HepG2 (cell line): ENCODE measurements at regions not wholly inside any gene's neighbourhood (a gene's known extent, or its start where the extent isn't known, plus 50 kb on each side); places are given as distances from the start of the nearest gene placed in this dataset.
A peak's percentile ranks its signal among the peaks of the same experiment; 100 is the strongest.

Experiments used
- ATAC-seq: fragments of 200-7000 bp; cut with Tn5 transposase; 3 replicates; pipeline ENCODE4 v1.9.1; 2020; ENCODE audit warnings: mild to moderate bottlenecking, moderate library complexity
- BruUV-seq: library from RNA; stranded (reverse); fragments of 400-500 nt; replicated peaks from 2 replicates; lab custom pipeline; 2021; lab: Mats Ljungman, UMichigan
- CTCF ChIA-PET: fragments of 300-600 bp; formaldehyde crosslinking; extraction: SDS; loops from one replicate; lab custom pipeline; 2021; ENCODE audit warnings: low total read pairs, inconsistent platforms, low intra/inter-chr PET ratio; lab: Yijun Ruan, JAX
- POLR2A ChIA-PET: fragments of 350-600 bp; sonication (Branson Sonifier 250); formaldehyde crosslinking; loops from one replicate; lab custom pipeline; 2020; ENCODE audit warnings: antibody characterized with exemption, inconsistent platforms; lab: Yijun Ruan, JAX
- DNase-seq: peaks from one replicate; pipeline ENCODE4 v3.0.0-alpha.2; 2015; ENCODE audit warnings: low spot score
- FAIRE-seq: peaks from 3 replicates; lab custom pipeline; 2011; peaks lifted over from hg19 to GRCh38; lab: Jason Lieb, UNC
- H2AFZ ChIP-seq: one replicate; pipeline ENCODE4 v1.6.1; 2011; ENCODE audit warnings: low read length, inconsistent platforms
- H3K27ac ChIP-seq: fragments of 300-600 bp; 3 replicates; pipeline ENCODE4 v1.8.0; 2011; ENCODE audit warnings: mixed run types, mild to moderate bottlenecking, mixed read lengths, low read length, inconsistent platforms; ENCODE audit not compliant: insufficient read depth; ENCODE audit errors: extremely low read length
- H3K27me3 ChIP-seq, 2 experiments: fragments of 200-600 bp in 1 of 2; 2 replicates in 1 of 2; 3 replicates in 1 of 2; pipeline versions ENCODE4 v1.6.0 to v1.8.0; 2011; ENCODE audit warnings: low read length in 2 of 2, mild to moderate bottlenecking in 2 of 2, moderate library complexity in 2 of 2, inconsistent platforms in 1 of 2; ENCODE audit not compliant: insufficient read depth in 2 of 2, control insufficient read depth in 1 of 2
- H3K36me3 ChIP-seq, 2 experiments: fragments of 200-600 bp in 1 of 2; replicated peaks in 1 of 2; 2 replicates in 1 of 2; 3 replicates in 1 of 2; pipeline versions ENCODE4 v1.5.1 to v1.8.0; 2011; ENCODE audit warnings: low read length in 2 of 2, inconsistent platforms in 1 of 2; ENCODE audit not compliant: insufficient read depth in 2 of 2, control insufficient read depth in 1 of 2
- H3K4me1 ChIP-seq: 2 replicates; pipeline ENCODE4 v1.5.1; 2012; ENCODE audit warnings: low read length, inconsistent platforms; ENCODE audit not compliant: insufficient read depth
- H3K4me2 ChIP-seq: 2 replicates; pipeline ENCODE4 v1.6.0; 2011; ENCODE audit warnings: low read depth, low read length, inconsistent platforms
- H3K4me3 ChIP-seq, 3 experiments: fragments of 200-600 bp in 1 of 3; sonication (generic), shearing (Covaris generic) in 1 of 3; replicated peaks in 1 of 3; 2 replicates each; pipeline ENCODE4 v1.5.1; 2011 to 2016; ENCODE audit warnings: low read length in 3 of 3, inconsistent platforms in 2 of 3, low read depth in 2 of 3, mild to moderate bottlenecking in 2 of 3, control low read depth in 1 of 3, mixed read lengths in 1 of 3; ENCODE audit not compliant: insufficient read depth in 1 of 3
- H3K79me2 ChIP-seq: one replicate; pipeline ENCODE4 v1.6.1; 2011; ENCODE audit warnings: low read length, inconsistent platforms; ENCODE audit not compliant: insufficient read depth
- H3K9ac ChIP-seq: 2 replicates; pipeline ENCODE4 v1.6.0; 2011; ENCODE audit warnings: mild to moderate bottlenecking, low read depth, low read length, inconsistent platforms; ENCODE audit not compliant: insufficient read depth
- H3K9me3 ChIP-seq: 2 replicates; pipeline ENCODE4 v1.5.1; 2012; ENCODE audit warnings: mild to moderate bottlenecking, low read length
- H4K20me1 ChIP-seq: 2 replicates; pipeline ENCODE4 v1.6.0; 2011; ENCODE audit warnings: inconsistent platforms, mild to moderate bottlenecking, low read length, moderate library complexity; ENCODE audit not compliant: insufficient read depth
- CREB1 ChIP-seq, 2 experiments: fragments of 450-650 bp in 1 of 2; IDR thresholded peaks; 2 replicates each; pipeline ENCODE4 v1.6.1; 2016 to 2017; ENCODE audit warnings: control low read depth in 1 of 2, mild to moderate bottlenecking in 1 of 2, missing compliant biosample characterization in 1 of 2, missing genetic modification characterization in 1 of 2
- HNRNPH1 ChIP-seq: fragments of 200-400 bp; formaldehyde crosslinking; optimal IDR thresholded peaks from 2 replicates; pipeline ENCODE3; 2017; ENCODE audit warnings: mild to moderate bottlenecking, low read depth, low read length
- ISL2 ChIP-seq: sonication (generic); formaldehyde crosslinking; IDR thresholded peaks from 2 replicates; pipeline ENCODE4 v1.5.0; 2020; ENCODE audit warnings: missing genetic modification reagents
- JUND ChIP-seq: sonication (generic); formaldehyde crosslinking; IDR thresholded peaks from 2 replicates; pipeline ENCODE4 v1.8.0; 2022; ENCODE audit warnings: mild to moderate bottlenecking, missing genetic modification reagents
- NBN ChIP-seq: fragments of 450-650 bp; conservative IDR thresholded peaks from 2 replicates; pipeline ENCODE4 v1.6.1; 2017
- SIX1 ChIP-seq: sonication (generic); formaldehyde crosslinking; IDR thresholded peaks from 2 replicates; pipeline ENCODE4 v1.4.0; 2020; ENCODE audit warnings: missing genetic modification reagents, borderline replicate concordance
- SP140L ChIP-seq: sonication (generic); formaldehyde crosslinking; IDR thresholded peaks from 2 replicates; pipeline ENCODE4 v1.4.0; 2020; ENCODE audit warnings: missing genetic modification reagents, borderline replicate concordance
- TOPORS ChIP-seq: sonication (generic); formaldehyde crosslinking; IDR thresholded peaks from 2 replicates; pipeline ENCODE4 v1.8.0; 2023; ENCODE audit warnings: mild to moderate bottlenecking, missing genetic modification reagents
- ZNF124 ChIP-seq: sonication (generic); formaldehyde crosslinking; IDR thresholded peaks from 2 replicates; pipeline ENCODE4 v1.4.0; 2020; ENCODE audit warnings: missing genetic modification reagents
- ZNF446 ChIP-seq: sonication (generic); formaldehyde crosslinking; IDR thresholded peaks from 2 replicates; pipeline ENCODE4 v1.5.0; 2020; ENCODE audit warnings: mild to moderate bottlenecking, missing genetic modification reagents
- ZNF572 ChIP-seq: sonication (generic); formaldehyde crosslinking; IDR thresholded peaks from 2 replicates; pipeline ENCODE4 v1.5.1; 2020; ENCODE audit warnings: mild to moderate bottlenecking, missing genetic modification reagents
- ZNF629 ChIP-seq: sonication (generic); formaldehyde crosslinking; conservative IDR thresholded peaks from 2 replicates; pipeline ENCODE4 v1.5.0; 2020; ENCODE audit warnings: missing genetic modification reagents
- ZSCAN31 ChIP-seq: sonication (generic); formaldehyde crosslinking; IDR thresholded peaks from 2 replicates; pipeline ENCODE4 v1.5.0; 2020; ENCODE audit warnings: low read depth, mild to moderate bottlenecking, missing genetic modification reagents
- WGBS: methylation state at CpG from one replicate; pipeline ENCODE4 v1.1.6; 2017; ENCODE audit warnings: low lambda C conversion rate; 5-methylcytosine and 5-hydroxymethylcytosine counted together
- in situ Hi-C: cut with HindIII; loops from 2 replicates; pipeline ENCODE4 v1.10.0; 2017; ENCODE audit warnings: low pct_unique_long_range_greater_than_20kb; ENCODE audit not compliant: extremely low pct_ligation_motif_present
- intact Hi-C: fragments of 100-400 bp; cut with micrococcal nuclease; formaldehyde crosslinking; loops from one replicate; pipeline ENCODE4 v1.10.0; 2022; ENCODE audit not compliant: unreplicated experiment
- TF ChIP-seq, protein P1 (sequence below), 2 experiments: sonication (generic) in 1 of 2; formaldehyde crosslinking in 1 of 2; IDR thresholded peaks; 2 replicates each; pipeline versions ENCODE4 v1.4.0 to v1.6.1; 2018 to 2020; ENCODE audit warnings: missing genetic modification reagents in 2 of 2, borderline replicate concordance in 1 of 2, low read depth in 1 of 2, mild to moderate bottlenecking in 1 of 2, missing biosample characterization in 1 of 2
- TF ChIP-seq, protein P2 (sequence below): IDR thresholded peaks from 2 replicates; pipeline ENCODE4 v1.6.1; 2016; ENCODE audit warnings: missing biosample characterization, missing genetic modification reagents, low read depth
- TF ChIP-seq, protein P3 (sequence below): sonication (generic); formaldehyde crosslinking; IDR thresholded peaks from 2 replicates; pipeline ENCODE4 v1.5.1; 2020; ENCODE audit warnings: mild to moderate bottlenecking, missing genetic modification reagents

DNA sequence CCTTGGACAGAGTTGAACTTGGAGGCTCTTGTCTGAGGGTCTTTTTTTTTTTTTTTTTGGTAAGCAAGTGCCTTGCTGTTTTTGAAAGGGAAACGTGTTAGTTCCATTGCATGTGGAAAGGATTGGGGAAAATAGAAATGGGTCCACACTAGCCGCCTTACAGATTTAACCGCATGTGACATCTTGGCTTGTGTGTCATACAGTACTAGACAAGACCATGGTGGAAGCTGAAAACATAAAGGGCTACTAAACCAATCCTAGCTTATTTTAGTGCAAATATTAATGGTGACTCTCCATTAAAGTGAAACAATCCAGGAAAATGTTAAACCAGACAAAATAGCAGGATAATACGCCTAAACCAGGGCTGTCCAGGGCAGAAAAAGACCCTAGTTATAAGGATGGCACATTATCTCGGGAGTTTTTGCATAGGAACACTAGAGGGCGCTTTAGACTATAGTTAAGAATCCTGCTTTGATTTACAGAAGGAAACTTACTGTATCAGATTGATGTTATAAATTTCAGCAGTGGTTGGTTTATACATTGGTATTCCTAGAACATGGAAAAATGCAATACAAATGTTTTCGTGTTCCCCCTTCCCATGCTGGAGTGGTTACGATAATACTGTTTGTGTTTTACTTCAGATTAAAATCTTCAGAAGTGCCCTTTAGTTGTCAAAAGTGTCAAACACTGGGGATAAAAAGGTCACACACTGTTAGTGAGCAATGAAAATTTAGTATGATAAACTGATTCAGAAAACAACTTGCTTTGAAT is 59.8 kb upstream of the DEK start:
- no TSS peak for BruUV-seq
- no peak overlapping the region for H2AFZ ChIP-seq
- H3K9ac ChIP-seq, result no peak overlapping the region
- no peaks in the 10 kb centered on the region for H3K36me3 ChIP-seq
- intact Hi-C loops (loop anchor here (1.0 to 2.0 kb wide), 3 partner anchors 63 to 1167 kb away; partner anchors contain the start of gene RNF144B), in situ Hi-C loops (loop anchor here (25.0 kb wide), 1 partner anchor 1162 kb away; no protein-coding TSS in a partner anchor)
- no peaks in the 10 kb centered on the region for H3K27me3 ChIP-seq
- no peaks in the 10 kb centered on the region for H3K9me3 ChIP-seq
- ChIA-PET POLR2A (no interaction called here), CTCF (interaction anchor here (5.1 kb wide), 1 partner anchor 180 kb away, joined by 140 read pairs; no protein-coding TSS in a partner anchor)
- peak; percentile 54 for DNase-seq
- 11% methylated on average over 8 of the region's 8 CpGs for WGBS
- no peaks in the 10 kb centered on the region for H3K4me1 ChIP-seq
- H3K4me2 ChIP-seq, result no peak overlapping the region
- peak; percentile 90 for ATAC-seq
- H3K4me3 ChIP-seq, result no peak overlapping the region
- FAIRE-seq, result peak; percentile 80
- no peak overlapping the region for H3K27ac ChIP-seq
- H3K79me2 ChIP-seq, result no peaks in the 10 kb centered on the region
- H4K20me1 ChIP-seq, result no peaks in the 10 kb centered on the region
- TF ChIP-seq HNRNPH1 (no peak), ZNF629 (CRISPR knock-in tag) (no peak), JUND (no peak), TOPORS (CRISPR knock-in tag) (no peak), NBN (no peak), ZNF124 (CRISPR knock-in tag) (no peak), SP140L (CRISPR knock-in tag) (0 out of 2 replicates have a peak, but pooled peaks have one; percentile 39), ZSCAN31 (no peak), ISL2 (CRISPR knock-in tag) (no peak), ZNF446 (CRISPR knock-in tag) (no peak), ZNF572 (CRISPR knock-in tag) (no peak), SIX1 (CRISPR knock-in tag) (no peak), CREB1 (IDR thresholded peaks at IDR 0.05) (no peak), CREB1 (CRISPR knock-in tag; IDR thresholded peaks at IDR 0.05) (no peak)
- TF ChIP-seq, protein P1, sequence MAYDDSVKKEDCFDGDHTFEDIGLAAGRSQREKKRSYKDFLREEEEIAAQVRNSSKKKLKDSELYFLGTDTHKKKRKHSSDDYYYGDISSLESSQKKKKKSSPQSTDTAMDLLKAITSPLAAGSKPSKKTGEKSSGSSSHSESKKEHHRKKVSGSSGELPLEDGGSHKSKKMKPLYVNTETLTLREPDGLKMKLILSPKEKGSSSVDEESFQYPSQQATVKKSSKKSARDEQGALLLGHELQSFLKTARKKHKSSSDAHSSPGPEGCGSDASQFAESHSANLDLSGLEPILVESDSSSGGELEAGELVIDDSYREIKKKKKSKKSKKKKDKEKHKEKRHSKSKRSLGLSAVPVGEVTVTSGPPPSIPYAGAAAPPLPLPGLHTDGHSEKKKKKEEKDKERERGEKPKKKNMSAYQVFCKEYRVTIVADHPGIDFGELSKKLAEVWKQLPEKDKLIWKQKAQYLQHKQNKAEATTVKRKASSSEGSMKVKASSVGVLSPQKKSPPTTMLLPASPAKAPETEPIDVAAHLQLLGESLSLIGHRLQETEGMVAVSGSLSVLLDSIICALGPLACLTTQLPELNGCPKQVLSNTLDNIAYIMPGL (CRISPR knock-in tag; IDR thresholded peaks at IDR 0.05; ENCODE audit: borderline replicate concordance in 1 of 2, low read depth in 1 of 2), result no peak
- TF ChIP-seq, protein P2, sequence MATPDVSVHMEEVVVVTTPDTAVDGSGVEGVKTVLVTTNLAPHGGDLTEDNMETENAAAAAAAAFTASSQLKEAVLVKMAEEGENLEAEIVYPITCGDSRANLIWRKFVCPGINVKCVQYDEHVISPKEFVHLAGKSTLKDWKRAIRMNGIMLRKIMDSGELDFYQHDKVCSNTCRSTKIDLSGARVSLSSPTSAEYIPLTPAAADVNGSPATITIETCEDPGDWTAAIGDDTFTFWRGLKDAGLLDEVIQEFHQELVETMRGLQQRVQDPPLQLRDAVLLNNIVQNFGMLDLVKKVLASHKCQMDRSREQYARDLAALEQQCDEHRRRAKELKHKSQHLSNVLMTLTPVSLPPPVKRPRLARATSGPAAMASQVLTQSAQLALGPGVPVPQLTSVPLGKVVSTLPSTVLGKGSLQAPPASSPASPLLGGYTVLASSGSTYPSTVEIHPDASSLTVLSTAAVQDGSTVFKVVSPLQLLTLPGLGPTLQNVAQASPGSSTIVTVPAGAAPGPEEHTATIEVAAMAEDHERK (CRISPR knock-in tag), result no peak
- TF ChIP-seq, protein P3, sequence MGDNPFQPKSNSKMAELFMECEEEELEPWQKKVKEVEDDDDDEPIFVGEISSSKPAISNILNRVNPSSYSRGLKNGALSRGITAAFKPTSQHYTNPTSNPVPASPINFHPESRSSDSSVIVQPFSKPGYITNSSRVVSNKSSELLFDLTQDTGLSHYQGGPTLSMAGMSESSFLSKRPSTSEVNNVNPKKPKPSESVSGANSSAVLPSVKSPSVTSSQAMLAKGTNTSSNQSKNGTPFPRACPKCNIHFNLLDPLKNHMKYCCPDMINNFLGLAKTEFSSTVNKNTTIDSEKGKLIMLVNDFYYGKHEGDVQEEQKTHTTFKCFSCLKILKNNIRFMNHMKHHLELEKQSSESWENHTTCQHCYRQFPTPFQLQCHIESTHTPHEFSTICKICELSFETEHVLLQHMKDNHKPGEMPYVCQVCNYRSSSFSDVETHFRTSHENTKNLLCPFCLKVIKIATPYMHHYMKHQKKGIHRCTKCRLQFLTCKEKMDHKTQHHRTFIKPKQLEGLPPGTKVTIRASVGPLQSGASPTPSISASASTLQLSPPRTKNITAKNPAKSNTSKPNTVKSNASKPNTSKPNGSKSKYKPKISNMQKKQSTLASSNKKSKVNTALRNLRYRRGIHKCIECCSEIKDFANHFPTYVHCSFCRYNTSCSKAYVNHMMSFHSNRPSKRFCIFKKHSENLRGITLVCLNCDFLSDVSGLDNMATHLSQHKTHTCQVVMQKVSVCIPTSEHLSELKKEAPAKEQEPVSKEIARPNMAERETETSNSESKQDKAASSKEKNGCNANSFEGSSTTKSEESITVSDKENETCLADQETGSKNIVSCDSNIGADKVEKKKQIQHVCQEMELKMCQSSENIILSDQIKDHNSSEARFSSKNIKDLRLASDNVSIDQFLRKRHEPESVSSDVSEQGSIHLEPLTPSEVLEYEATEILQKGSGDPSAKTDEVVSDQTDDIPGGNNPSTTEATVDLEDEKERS, result peak; percentile 65; the same call in 1 of the 2 replicates
